Omental fat pad (tissue), 3 donors: ENCODE measurements at regions not wholly inside any gene's neighbourhood (a gene's known extent, or its start where the extent isn't known, plus 50 kb on each side); places are given as distances from the start of the nearest gene placed in this dataset.

Experiments used
- ATAC-seq: fragments of 150-250 bp; one replicate; pipeline ENCODE4 v1.9.1; 2016; ENCODE audit warnings: mild to moderate bottlenecking, moderate library complexity; ENCODE audit not compliant: low FRiP score
- DNase-seq: peaks from one replicate; pipeline ENCODE4 v3.0.0-alpha.2; 2019; ENCODE audit warnings: low spot score
- CTCF ChIP-seq, 3 donors: fragments of 450-650 bp; IDR thresholded peaks; one replicate each; pipeline ENCODE4 v1.5.1; 2016 to 2017; ENCODE audit warnings: antibody characterized with exemption in 3 of 3, mild to moderate bottlenecking in 3 of 3, moderate library complexity in 2 of 3

- no peak for TF ChIP-seq CTCF (IDR thresholded peaks at IDR 0.05)
- ATAC-seq (no peak), DNase-seq (no peak)
Observed at GRCh38 chr6:19655744-19656143, 181.4 kb upstream of the ID4 start.

DNA sequence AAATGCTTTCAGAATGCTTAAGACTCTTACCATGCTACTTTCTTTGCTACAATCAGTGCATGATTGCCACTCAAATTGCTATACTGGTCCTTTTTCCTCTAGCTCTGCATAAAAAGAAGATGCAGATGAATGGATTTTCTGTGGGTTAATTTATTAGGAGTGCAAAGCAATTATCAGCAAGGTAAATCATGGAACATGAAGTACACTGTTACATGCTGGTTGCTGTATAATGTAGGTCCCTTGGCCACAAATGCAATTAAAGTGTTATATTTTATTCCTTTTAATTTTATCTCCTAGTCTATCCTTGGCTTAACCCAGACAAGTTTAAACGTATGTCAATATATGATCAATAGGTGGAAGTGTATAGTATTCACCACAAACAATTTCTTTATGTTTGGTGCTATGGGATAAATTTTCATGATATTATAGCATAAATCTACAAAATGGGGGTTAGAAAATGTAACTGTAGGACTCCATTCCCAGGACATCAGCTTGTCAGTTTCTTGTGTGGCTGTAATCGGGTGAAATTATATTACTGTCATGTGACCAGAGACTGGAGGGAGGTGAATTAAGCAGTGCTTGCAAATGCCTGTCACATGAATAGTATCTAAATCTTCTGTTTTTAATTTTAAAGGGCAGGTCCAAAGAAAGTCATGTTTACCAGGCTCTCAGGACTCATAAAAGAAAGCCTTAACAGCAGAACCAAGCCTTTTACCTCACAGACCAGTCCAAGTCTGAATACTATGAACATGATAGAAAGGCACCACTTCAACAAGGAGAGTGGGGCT, 176.9 kb upstream of the ID4 start:
- DNase-seq = no peak
- TF ChIP-seq CTCF (IDR thresholded peaks at IDR 0.05) = no peak
- ATAC-seq = no peak

DNA sequence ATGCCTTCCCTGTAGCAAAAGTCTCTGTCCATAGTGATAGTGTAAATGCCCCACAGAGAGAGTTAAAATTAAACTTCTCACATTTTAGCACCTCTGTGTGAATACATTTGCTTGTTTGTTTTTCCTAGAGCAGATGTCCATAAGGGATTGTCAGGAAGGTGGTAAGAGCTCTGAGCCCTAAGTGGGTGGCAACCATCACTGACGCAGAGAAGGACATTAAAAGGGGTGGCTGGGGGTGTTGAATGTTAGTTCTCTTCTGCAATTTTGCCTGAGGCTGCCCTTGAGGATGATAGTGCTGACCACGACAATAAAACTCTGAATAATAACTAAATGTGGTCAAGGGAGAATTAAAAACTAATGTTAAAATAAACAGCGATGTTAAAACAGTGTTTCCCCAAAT, 174.3 kb upstream of the ID4 start:
- TF ChIP-seq CTCF (IDR thresholded peaks at IDR 0.05) = no peak
- no peak for DNase-seq
- ATAC-seq = no peak

DNA sequence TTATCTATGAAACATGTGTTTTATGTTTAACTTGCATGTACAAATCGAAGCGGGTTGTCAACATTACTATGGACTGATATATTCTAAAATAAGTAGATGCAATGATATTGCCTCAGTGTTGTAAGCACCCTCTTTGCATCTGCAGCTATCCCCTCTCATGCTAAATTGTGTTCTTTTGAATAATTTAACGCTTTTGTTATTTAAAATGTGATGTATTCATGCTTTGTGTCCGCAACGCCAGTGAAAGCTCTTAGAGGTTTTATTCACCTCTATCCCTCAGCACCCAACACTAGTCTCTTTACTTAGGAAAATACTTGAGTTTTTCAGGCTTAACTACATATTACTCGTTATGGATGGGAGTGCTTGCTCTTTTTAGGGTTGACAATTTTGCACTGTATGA, 173.7 kb upstream of the ID4 start:
- DNase-seq (no peak), ATAC-seq (no peak)
- no peak for TF ChIP-seq CTCF (IDR thresholded peaks at IDR 0.05)

DNA sequence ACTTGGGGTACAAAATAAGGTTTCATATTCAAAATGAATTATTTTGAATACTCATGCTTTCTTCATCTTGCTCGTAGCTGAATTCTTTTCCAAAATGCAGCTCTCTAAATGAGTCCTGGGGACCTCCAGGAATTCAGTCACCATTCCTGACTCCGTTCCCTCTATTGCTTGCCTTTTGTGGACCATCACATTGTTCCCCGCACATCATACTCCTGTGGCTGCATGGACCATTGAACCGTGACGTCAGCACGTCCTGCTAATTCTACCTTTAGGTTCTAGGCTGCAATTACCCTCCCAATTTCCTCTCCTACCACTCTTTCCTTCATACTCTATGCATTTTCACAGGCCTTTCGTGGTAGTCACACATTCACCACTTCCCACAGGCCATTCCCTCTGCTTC, 173.1 kb upstream of the ID4 start:
- ATAC-seq (no peak), DNase-seq (no peak)
- no peak for TF ChIP-seq CTCF (IDR thresholded peaks at IDR 0.05)

- ATAC-seq (no peak), DNase-seq (no peak)
- no peak for TF ChIP-seq CTCF (IDR thresholded peaks at IDR 0.05)
Observed at GRCh38 chr6:19664878-19665612, 172.1 kb upstream of the ID4 start.

DNA sequence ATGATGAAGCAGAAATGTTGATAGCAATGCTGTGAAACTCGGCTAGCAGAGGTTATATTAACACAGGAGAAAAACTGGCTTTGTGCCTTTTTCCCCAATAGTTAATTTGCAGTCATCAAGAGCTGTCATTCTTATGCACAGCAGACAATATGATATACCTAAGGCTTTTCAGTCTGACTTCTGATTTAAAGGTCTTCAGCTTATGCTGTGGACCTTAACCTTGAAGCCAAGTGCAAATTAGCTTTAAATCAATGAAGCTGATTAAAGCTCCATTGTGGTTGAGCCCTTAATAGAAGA, 171.6 kb upstream of the ID4 start:
- DNase-seq (no peak), ATAC-seq (no peak)
- TF ChIP-seq CTCF (IDR thresholded peaks at IDR 0.05) = no peak
